Bone marrow (tissue), 2 donors: ENCODE measurements at regions not wholly inside any gene's neighbourhood (a gene's known extent, or its start where the extent isn't known, plus 50 kb on each side); places are given as distances from the start of the nearest gene placed in this dataset.
"Not testable (repeated sequence)": the region's sequence is repeated elsewhere in the genome, so short reads cannot be mapped to it uniquely, and the experiment has no call there.

Experiments
- DNase-seq, 2 donors: peaks; one replicate each; lab custom pipeline; 2025; lab: John Stamatoyannopoulos, UW

- no peak for DNase-seq
Measured at GRCh38 chr7:153641199-153641598, 411.0 kb upstream of the DPP6 start.

- DNase-seq: no peak
Measured at GRCh38 chr7:153642989-153643388, 409.2 kb upstream of the DPP6 start.

GRCh38 chr7:153657182-153657800 is 394.9 kb upstream of the DPP6 start:
- DNase-seq: no peak

- no peak for DNase-seq
Measured at GRCh38 chr7:153675131-153675530, 377.1 kb upstream of the DPP6 start.

- DNase-seq: no peak
Measured at GRCh38 chr7:153682628-153683027, 369.6 kb upstream of the DPP6 start.

- DNase-seq: no peak
Measured at GRCh38 chr7:153696242-153696641, 356.0 kb upstream of the DPP6 start.

GRCh38 chr7:153698046-153698445 is 354.2 kb upstream of the DPP6 start:
- no peak for DNase-seq

- no peak for DNase-seq
Measured at GRCh38 chr7:153701678-153702077, 350.5 kb upstream of the DPP6 start.

GRCh38 chr7:153723892-153724291 is 328.3 kb upstream of the DPP6 start:
- DNase-seq: not testable (repeated sequence)

GRCh38 chr7:153731504-153731903 is 320.7 kb upstream of the DPP6 start:
- DNase-seq: not testable (repeated sequence)

GRCh38 chr7:153743434-153743833 is 308.8 kb upstream of the DPP6 start:
- not testable (repeated sequence) for DNase-seq

- DNase-seq: not testable (repeated sequence)
Measured at GRCh38 chr7:153747969-153748368, 304.2 kb upstream of the DPP6 start.

- DNase-seq: not testable (repeated sequence)
Measured at GRCh38 chr7:153748885-153749284, 303.3 kb upstream of the DPP6 start.

- DNase-seq: not testable (repeated sequence)
Measured at GRCh38 chr7:153765869-153766268, 286.3 kb upstream of the DPP6 start.

- not testable (repeated sequence) for DNase-seq
Measured at GRCh38 chr7:153766926-153767325, 285.3 kb upstream of the DPP6 start.

- no peak for DNase-seq
Measured at GRCh38 chr7:153772966-153773365, 279.2 kb upstream of the DPP6 start.

GRCh38 chr7:153776940-153777339 is 275.3 kb upstream of the DPP6 start:
- not testable (repeated sequence) for DNase-seq

- not testable (repeated sequence) for DNase-seq
Measured at GRCh38 chr7:153797363-153797762, 254.8 kb upstream of the DPP6 start.

- no peak for DNase-seq
Measured at GRCh38 chr7:153808117-153808516, 244.1 kb upstream of the DPP6 start.

- no peak for DNase-seq
Measured at GRCh38 chr7:153829525-153829924, 222.7 kb upstream of the DPP6 start.

- DNase-seq: no peak
Measured at GRCh38 chr7:153832160-153832559, 220.0 kb upstream of the DPP6 start.

GRCh38 chr7:153835103-153835502 is 217.1 kb upstream of the DPP6 start:
- no peak for DNase-seq

- DNase-seq: no peak
Measured at GRCh38 chr7:153835712-153836265, 216.4 kb upstream of the DPP6 start.

- no peak for DNase-seq
Measured at GRCh38 chr7:153838591-153838990, 213.6 kb upstream of the DPP6 start.
